GM23248 (cell line): ENCODE measurements at regions not wholly inside any gene's neighbourhood (a gene's known extent, or its start where the extent isn't known, plus 50 kb on each side); places are given as distances from the start of the nearest gene placed in this dataset.

Experiments used
- EZH2 ChIP-seq: fragments of 200-600 bp; sonication (generic); IDR thresholded peaks from 2 replicates; pipeline ENCODE4 v1.6.1; 2018; ENCODE audit warnings: antibody characterized with exemption, mild to moderate bottlenecking; ENCODE audit not compliant: insufficient read depth, poor library complexity, severe bottlenecking
- EZH2phosphoT487 ChIP-seq: fragments of 200-600 bp; sonication (generic); IDR thresholded peaks from 2 replicates; pipeline ENCODE4 v1.6.1; 2018; ENCODE audit warnings: antibody characterized with exemption, moderate library complexity, mild to moderate bottlenecking, low read depth; ENCODE audit not compliant: insufficient read depth

DNA sequence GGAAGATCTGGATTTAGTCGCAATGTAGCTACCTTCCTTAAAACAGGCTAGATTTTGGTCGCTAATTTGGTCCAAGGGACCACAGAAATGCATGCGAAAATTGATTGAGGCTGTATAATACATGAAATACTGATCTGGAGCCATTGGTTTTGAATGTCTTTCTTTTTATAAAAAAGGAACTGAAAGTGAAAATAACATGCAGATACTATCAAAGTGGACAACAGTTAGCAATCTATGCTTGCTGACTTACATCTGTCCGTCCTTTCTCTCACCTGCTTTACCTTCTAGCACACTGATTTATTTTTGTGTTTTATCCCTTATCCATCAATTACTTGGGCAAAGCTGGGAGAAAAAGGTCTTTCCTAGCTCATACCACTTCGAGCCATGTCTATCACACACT lies 1459.8 kb upstream of the ACVR2A start:
- TF ChIP-seq EZH2phosphoT487 = no peak
- TF ChIP-seq EZH2 = no peak
